WTC11 (cell line): ENCODE measurements at regions not wholly inside any gene's neighbourhood (a gene's known extent, or its start where the extent isn't known, plus 50 kb on each side); places are given as distances from the start of the nearest gene placed in this dataset.

Experiments
- NR2C2 ChIP-seq: sonication (generic); formaldehyde crosslinking; IDR thresholded peaks from 2 replicates; pipeline ENCODE4 v1.8.0; 2022; ENCODE audit warnings: mild to moderate bottlenecking, missing genetic modification reagents
- TF ChIP-seq, protein P1 (sequence below): fragments of 200-600 bp; IDR thresholded peaks from 2 replicates; pipeline ENCODE4 v1.8.0; 2022; ENCODE audit warnings: antibody characterized with exemption

DNA sequence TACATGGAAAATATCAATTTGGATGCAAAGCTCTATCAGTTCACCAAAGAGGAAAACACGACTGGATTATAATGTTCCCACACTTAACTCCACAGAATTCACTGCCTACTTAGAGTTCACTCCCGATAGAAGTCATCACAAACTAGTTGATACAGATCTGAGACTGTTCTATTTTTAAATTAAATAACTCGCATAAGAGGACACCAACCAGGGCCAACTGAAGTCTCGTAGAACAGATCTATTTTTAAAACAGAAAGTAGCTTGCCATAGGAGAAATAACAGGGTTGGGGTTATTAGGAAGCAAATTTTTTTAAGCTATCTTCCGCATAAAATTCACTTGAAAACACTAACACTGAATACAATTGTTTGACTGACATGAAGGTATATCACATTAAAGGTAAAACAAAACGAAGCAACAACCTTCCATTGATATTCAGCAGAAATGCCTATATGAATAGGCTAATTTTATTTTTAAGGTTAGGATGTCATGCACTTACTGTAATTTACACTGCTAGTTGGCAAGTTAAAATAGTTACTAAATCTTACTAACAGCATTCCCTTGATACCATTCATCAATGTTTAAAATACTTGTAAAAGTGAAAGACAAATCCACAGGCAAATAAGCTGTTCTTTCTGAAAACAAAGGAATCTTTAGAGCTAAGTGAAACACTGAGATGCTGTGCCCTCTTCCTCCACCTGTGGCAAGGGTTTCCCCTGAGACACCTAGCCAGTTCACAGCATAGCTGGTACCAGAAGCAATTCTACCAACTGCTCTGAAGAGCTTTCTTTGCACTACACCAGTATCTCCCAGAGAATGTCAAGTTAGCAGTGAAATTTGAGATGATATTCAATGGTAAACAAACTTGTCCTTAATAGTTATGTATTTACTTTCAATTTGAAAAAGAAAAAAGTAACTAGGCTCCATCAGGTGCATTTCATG is 186.7 kb upstream of the ANK3 start:
- TF ChIP-seq, protein P1, sequence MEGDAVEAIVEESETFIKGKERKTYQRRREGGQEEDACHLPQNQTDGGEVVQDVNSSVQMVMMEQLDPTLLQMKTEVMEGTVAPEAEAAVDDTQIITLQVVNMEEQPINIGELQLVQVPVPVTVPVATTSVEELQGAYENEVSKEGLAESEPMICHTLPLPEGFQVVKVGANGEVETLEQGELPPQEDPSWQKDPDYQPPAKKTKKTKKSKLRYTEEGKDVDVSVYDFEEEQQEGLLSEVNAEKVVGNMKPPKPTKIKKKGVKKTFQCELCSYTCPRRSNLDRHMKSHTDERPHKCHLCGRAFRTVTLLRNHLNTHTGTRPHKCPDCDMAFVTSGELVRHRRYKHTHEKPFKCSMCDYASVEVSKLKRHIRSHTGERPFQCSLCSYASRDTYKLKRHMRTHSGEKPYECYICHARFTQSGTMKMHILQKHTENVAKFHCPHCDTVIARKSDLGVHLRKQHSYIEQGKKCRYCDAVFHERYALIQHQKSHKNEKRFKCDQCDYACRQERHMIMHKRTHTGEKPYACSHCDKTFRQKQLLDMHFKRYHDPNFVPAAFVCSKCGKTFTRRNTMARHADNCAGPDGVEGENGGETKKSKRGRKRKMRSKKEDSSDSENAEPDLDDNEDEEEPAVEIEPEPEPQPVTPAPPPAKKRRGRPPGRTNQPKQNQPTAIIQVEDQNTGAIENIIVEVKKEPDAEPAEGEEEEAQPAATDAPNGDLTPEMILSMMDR, result no peak
- TF ChIP-seq NR2C2 (CRISPR knock-in tag), result no peak
